Activated T-cell treated with anti-CD3 and anti-CD28 coated beads, Interleukin-2, amount 50 U/mL, for 4 hours (primary cell): ENCODE measurements at regions not wholly inside any gene's neighbourhood (a gene's known extent, or its start where the extent isn't known, plus 50 kb on each side); places are given as distances from the start of the nearest gene placed in this dataset.

Experiments used
- ATAC-seq, 2 donors: fragments of 200-7000 bp; cut with Tn5 transposase; one replicate each; pipeline ENCODE4 v1.10.0; 2021
- DNase-seq: peaks from one replicate; pipeline ENCODE4 v3.0.0-alpha.2; 2020
- H3K27me3 Mint-ChIP-seq: one replicate; pipeline ENCODE4 v1.8.0; 2021; ENCODE audit warnings: low read depth, mixed read lengths
- H3K36me3 Mint-ChIP-seq: one replicate; pipeline ENCODE4 v1.8.0; 2022; ENCODE audit warnings: mixed read lengths; ENCODE audit not compliant: insufficient read depth
- H3K4me1 Mint-ChIP-seq: one replicate; pipeline ENCODE4 v1.8.0; 2021; ENCODE audit warnings: low read depth, mixed read lengths
- H3K4me3 Mint-ChIP-seq: one replicate; pipeline ENCODE4 v1.8.0; 2021; ENCODE audit warnings: mild to moderate bottlenecking, moderate library complexity, mixed read lengths
- H3K9me3 Mint-ChIP-seq: one replicate; pipeline ENCODE4 v1.8.0; 2021; ENCODE audit warnings: mixed read lengths

- H3K4me1 Mint-ChIP-seq = no peaks in the 10 kb centered on the region
These were observed 329.2 kb downstream of the LIG4 start for GRCh38 chr13:107886118-107886517.

GRCh38 chr13:107884564-107884963 lies 330.8 kb downstream of the LIG4 start:
- Mint-ChIP-seq H3K4me1 (no peaks in the 10 kb centered on the region), H3K9me3 (peaks cover 19% of the 10 kb centered on the region), H3K4me3 (no peak overlapping the region), H3K36me3 (no peaks in the 10 kb centered on the region), H3K27me3 (no peaks in the 10 kb centered on the region)
- ATAC-seq = no peak
- no peak for DNase-seq

More at GRCh38 chr13:107886118-107886517, 329.2 kb downstream of the LIG4 start:
- no peaks in the 10 kb centered on the region for H3K27me3 Mint-ChIP-seq
- no peak overlapping the region for H3K4me3 Mint-ChIP-seq
- ATAC-seq (no peak), DNase-seq (no peak)
- peaks cover 11% of the 10 kb centered on the region for H3K9me3 Mint-ChIP-seq
- H3K36me3 Mint-ChIP-seq = no peaks in the 10 kb centered on the region

GRCh38 chr13:107883561-107884175 lies 331.7 kb downstream of the LIG4 start:
- DNase-seq = no peak
- no peak for ATAC-seq

GRCh38 chr13:107882708-107883560 lies 332.4 kb downstream of the LIG4 start:
- DNase-seq = no peak
- Mint-ChIP-seq H3K4me1 (no peaks in the 10 kb centered on the region), H3K27me3 (no peaks in the 10 kb centered on the region), H3K36me3 (no peaks in the 10 kb centered on the region), H3K9me3 (peaks cover 24% of the 10 kb centered on the region), H3K4me3 (no peak overlapping the region)
- no peak for ATAC-seq

More at GRCh38 chr13:107883561-107884175, 331.7 kb downstream of the LIG4 start:
- no peaks in the 10 kb centered on the region for H3K4me1 Mint-ChIP-seq
- H3K4me3 Mint-ChIP-seq = no peak overlapping the region
- H3K36me3 Mint-ChIP-seq = no peaks in the 10 kb centered on the region
- H3K27me3 Mint-ChIP-seq = no peaks in the 10 kb centered on the region
- peaks cover 23% of the 10 kb centered on the region for H3K9me3 Mint-ChIP-seq

- ATAC-seq = no peak
- Mint-ChIP-seq H3K9me3 (peaks cover 24% of the 10 kb centered on the region), H3K27me3 (no peaks in the 10 kb centered on the region), H3K36me3 (no peaks in the 10 kb centered on the region), H3K4me3 (no peak overlapping the region), H3K4me1 (no peaks in the 10 kb centered on the region)
- DNase-seq = no peak
These were observed 334.0 kb downstream of the LIG4 start for GRCh38 chr13:107881362-107881761.

GRCh38 chr13:107874456-107874855 lies 340.9 kb downstream of the LIG4 start:
- no peak for ATAC-seq
- H3K4me3 Mint-ChIP-seq = no peak overlapping the region
- peaks cover 9% of the 10 kb centered on the region for H3K27me3 Mint-ChIP-seq
- H3K9me3 Mint-ChIP-seq = peaks cover 11% of the 10 kb centered on the region
- no peak for DNase-seq
- no peaks in the 10 kb centered on the region for H3K4me1 Mint-ChIP-seq
- no peaks in the 10 kb centered on the region for H3K36me3 Mint-ChIP-seq

- Mint-ChIP-seq H3K4me3 (no peak overlapping the region), H3K4me1 (no peaks in the 10 kb centered on the region), H3K27me3 (peaks cover 11% of the 10 kb centered on the region), H3K36me3 (no peaks in the 10 kb centered on the region), H3K9me3 (peaks cover 6% of the 10 kb centered on the region)
- DNase-seq (no peak), ATAC-seq (no peak)
These were observed 341.4 kb downstream of the LIG4 start for GRCh38 chr13:107873926-107874325.

GRCh38 chr13:107870400-107870799 lies 344.9 kb downstream of the LIG4 start:
- no peak for ATAC-seq
- Mint-ChIP-seq H3K36me3 (no peaks in the 10 kb centered on the region), H3K27me3 (peaks cover 31% of the 10 kb centered on the region), H3K9me3 (no peaks in the 10 kb centered on the region), H3K4me1 (peaks cover 8% of the 10 kb centered on the region), H3K4me3 (no peak overlapping the region)
- no peak for DNase-seq

- H3K9me3 Mint-ChIP-seq = peaks cover 13% of the 10 kb centered on the region
- H3K36me3 Mint-ChIP-seq = no peaks in the 10 kb centered on the region
- peak in 1 of 2 donors; percentile 35 for ATAC-seq
- H3K27me3 Mint-ChIP-seq = peaks cover 44% of the 10 kb centered on the region
- peaks cover 10% of the 10 kb centered on the region for H3K4me1 Mint-ChIP-seq
- no peak for DNase-seq
- peak overlapping the region; percentile 24 for H3K4me3 Mint-ChIP-seq
These were observed 347.4 kb downstream of the LIG4 start for GRCh38 chr13:107867701-107868661.

- DNase-seq (no peak), ATAC-seq (peak; percentile 10 to 38)
- no peaks in the 10 kb centered on the region for H3K36me3 Mint-ChIP-seq
- H3K4me3 Mint-ChIP-seq = no peak overlapping the region
- H3K27me3 Mint-ChIP-seq = peaks cover 44% of the 10 kb centered on the region
- peaks cover 10% of the 10 kb centered on the region for H3K4me1 Mint-ChIP-seq
- H3K9me3 Mint-ChIP-seq = peaks cover 13% of the 10 kb centered on the region
These were observed 348.3 kb downstream of the LIG4 start for GRCh38 chr13:107866941-107867623.

GRCh38 chr13:107866032-107866940 lies 349.1 kb downstream of the LIG4 start:
- H3K4me3 Mint-ChIP-seq = no peak overlapping the region
- H3K4me1 Mint-ChIP-seq = peaks cover 10% of the 10 kb centered on the region
- peak in 1 of 2 donors; percentile 35 for ATAC-seq
- no peak for DNase-seq
- peaks cover 13% of the 10 kb centered on the region for H3K9me3 Mint-ChIP-seq
- H3K27me3 Mint-ChIP-seq = peaks cover 44% of the 10 kb centered on the region
- H3K36me3 Mint-ChIP-seq = no peaks in the 10 kb centered on the region

- Mint-ChIP-seq H3K9me3 (peaks cover 13% of the 10 kb centered on the region), H3K4me3 (no peak overlapping the region), H3K36me3 (no peaks in the 10 kb centered on the region), H3K4me1 (peaks cover 10% of the 10 kb centered on the region), H3K27me3 (peaks cover 40% of the 10 kb centered on the region)
- no peak for ATAC-seq
- DNase-seq = no peak
These were observed 349.7 kb downstream of the LIG4 start for GRCh38 chr13:107865643-107866031.

- Mint-ChIP-seq H3K36me3 (no peaks in the 10 kb centered on the region), H3K4me3 (peak overlapping the region; percentile 21), H3K4me1 (peaks cover 10% of the 10 kb centered on the region), H3K9me3 (peaks cover 13% of the 10 kb centered on the region), H3K27me3 (peaks cover 39% of the 10 kb centered on the region)
- ATAC-seq (no peak), DNase-seq (no peak)
These were observed 350.1 kb downstream of the LIG4 start for GRCh38 chr13:107865318-107865575.
